ENCODE measurements at regions not wholly inside any gene's neighbourhood (a gene's known extent, or its start where the extent isn't known, plus 50 kb on each side); places are given as distances from the start of the nearest gene placed in this dataset.

DNA sequence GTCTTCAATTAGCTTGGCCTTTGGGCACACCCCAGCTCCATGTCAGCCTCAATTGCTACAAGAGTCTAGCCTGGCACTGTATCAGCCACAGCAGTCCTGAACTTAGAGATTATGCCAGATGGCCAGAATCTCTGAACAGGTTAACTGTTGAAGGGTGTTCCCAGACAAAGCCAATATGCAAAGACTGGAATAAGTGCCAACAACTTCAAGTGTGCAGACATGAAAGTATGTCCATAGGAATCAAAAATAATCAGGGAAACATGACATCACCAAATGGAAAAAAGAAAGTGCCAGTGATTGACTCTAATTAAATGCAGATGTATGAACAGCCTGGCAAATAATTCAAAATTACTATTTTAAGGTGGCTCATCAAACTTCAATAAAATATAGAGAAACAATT is 98.5 kb upstream of the DOCK10 start:
- no peaks in the 10 kb centered on the region for H3K36me3 ChIP-seq (ENCODE audit: insufficient read depth)
- no peak overlapping the region for H2AFZ ChIP-seq (ENCODE audit: low read depth)
- no peaks in the 10 kb centered on the region for H3K27me3 ChIP-seq (ENCODE audit: insufficient read depth, low read depth)
- no peak overlapping the region for H3K4me3 ChIP-seq (IDR thresholded peaks at IDR 0.05; ENCODE audit: insufficient read depth, low read depth, low read length)
- H3K27ac ChIP-seq = no peak overlapping the region
- H3K4me1 ChIP-seq (ENCODE audit: low read depth, poor library complexity, severe bottlenecking) = no peaks in the 10 kb centered on the region
- H3K9ac ChIP-seq = no peak overlapping the region
- H3K4me2 ChIP-seq = no peak overlapping the region
- no peaks in the 10 kb centered on the region for H4K20me1 ChIP-seq (ENCODE audit: insufficient read depth)
- no peak for TF ChIP-seq CTCF (conservative IDR thresholded peaks at IDR 0.05; ENCODE audit: low read depth, low read length)
- H3K79me2 ChIP-seq (ENCODE audit: insufficient read depth, low read depth) = no peaks in the 10 kb centered on the region

- H3K27me3 ChIP-seq (ENCODE audit: insufficient read depth, low read depth) = no peaks in the 10 kb centered on the region
- H2AFZ ChIP-seq (ENCODE audit: low read depth) = no peak overlapping the region
- H3K79me2 ChIP-seq (ENCODE audit: insufficient read depth, low read depth) = no peaks in the 10 kb centered on the region
- no peak overlapping the region for H3K4me3 ChIP-seq (IDR thresholded peaks at IDR 0.05; ENCODE audit: insufficient read depth, low read depth, low read length)
- H3K4me2 ChIP-seq = no peak overlapping the region
- no peaks in the 10 kb centered on the region for H3K4me1 ChIP-seq (ENCODE audit: low read depth, poor library complexity, severe bottlenecking)
- TF ChIP-seq CTCF (conservative IDR thresholded peaks at IDR 0.05; ENCODE audit: low read depth, low read length) = no peak
- no peak overlapping the region for H3K9ac ChIP-seq
- no peak overlapping the region for H3K27ac ChIP-seq
- H3K36me3 ChIP-seq (ENCODE audit: insufficient read depth) = no peaks in the 10 kb centered on the region
- H4K20me1 ChIP-seq (ENCODE audit: insufficient read depth) = no peaks in the 10 kb centered on the region
These were observed 95.7 kb upstream of the DOCK10 start for GRCh38 chr2:225137971-225138370.

DNA sequence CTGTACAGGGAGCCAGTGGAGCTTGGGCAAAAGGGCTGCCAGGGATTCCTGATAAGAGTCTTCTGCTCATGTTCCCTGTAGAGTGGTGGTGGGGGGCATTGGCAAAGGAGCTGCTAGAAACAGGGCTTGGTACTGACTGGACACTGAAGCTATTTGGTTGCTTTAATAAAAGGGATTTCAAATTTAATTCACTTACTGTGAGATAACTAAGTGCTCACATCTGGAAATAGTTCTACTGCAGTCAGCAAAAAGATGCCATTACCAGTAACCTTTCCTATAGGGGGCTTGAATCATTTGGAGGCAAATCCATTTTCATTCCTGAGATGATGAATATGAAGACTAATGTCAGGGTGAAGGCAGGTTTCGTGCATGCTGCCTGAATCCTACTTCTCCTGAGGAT is 94.3 kb upstream of the DOCK10 start:
- Histone ChIP-seq H3K4me1 (ENCODE audit: low read depth, poor library complexity, severe bottlenecking) (no peaks in the 10 kb centered on the region), H3K36me3 (ENCODE audit: insufficient read depth) (no peaks in the 10 kb centered on the region), H3K4me3 (IDR thresholded peaks at IDR 0.05; ENCODE audit: insufficient read depth, low read depth, low read length) (no peak overlapping the region), H3K9ac (no peak overlapping the region), H4K20me1 (ENCODE audit: insufficient read depth) (no peaks in the 10 kb centered on the region), H3K4me2 (no peak overlapping the region), H3K27me3 (ENCODE audit: insufficient read depth, low read depth) (no peaks in the 10 kb centered on the region), H2AFZ (ENCODE audit: low read depth) (no peak overlapping the region), H3K79me2 (ENCODE audit: insufficient read depth, low read depth) (no peaks in the 10 kb centered on the region), H3K27ac (no peak overlapping the region)
- TF ChIP-seq CTCF (conservative IDR thresholded peaks at IDR 0.05; ENCODE audit: low read depth, low read length) = no peak

- no peaks in the 10 kb centered on the region for H3K27me3 ChIP-seq (ENCODE audit: insufficient read depth, low read depth)
- no peak for TF ChIP-seq CTCF (conservative IDR thresholded peaks at IDR 0.05; ENCODE audit: low read depth, low read length)
- no peak overlapping the region for H3K4me3 ChIP-seq (IDR thresholded peaks at IDR 0.05; ENCODE audit: insufficient read depth, low read depth, low read length)
- H3K4me1 ChIP-seq (ENCODE audit: low read depth, poor library complexity, severe bottlenecking) = no peaks in the 10 kb centered on the region
- H2AFZ ChIP-seq (ENCODE audit: low read depth) = no peak overlapping the region
- no peaks in the 10 kb centered on the region for H3K79me2 ChIP-seq (ENCODE audit: insufficient read depth, low read depth)
- no peak overlapping the region for H3K4me2 ChIP-seq
- H4K20me1 ChIP-seq (ENCODE audit: insufficient read depth) = no peaks in the 10 kb centered on the region
- H3K9ac ChIP-seq = no peak overlapping the region
- H3K36me3 ChIP-seq (ENCODE audit: insufficient read depth) = no peaks in the 10 kb centered on the region
- no peak overlapping the region for H3K27ac ChIP-seq
These were observed 89.6 kb upstream of the DOCK10 start for GRCh38 chr2:225131898-225132297.

- H2AFZ ChIP-seq (ENCODE audit: low read depth) = no peak overlapping the region
- H3K79me2 ChIP-seq (ENCODE audit: insufficient read depth, low read depth) = no peaks in the 10 kb centered on the region
- H3K4me3 ChIP-seq (IDR thresholded peaks at IDR 0.05; ENCODE audit: insufficient read depth, low read depth, low read length) = no peak overlapping the region
- no peak overlapping the region for H3K9ac ChIP-seq
- TF ChIP-seq CTCF (conservative IDR thresholded peaks at IDR 0.05; ENCODE audit: low read depth, low read length) = no peak
- no peaks in the 10 kb centered on the region for H4K20me1 ChIP-seq (ENCODE audit: insufficient read depth)
- H3K36me3 ChIP-seq (ENCODE audit: insufficient read depth) = no peaks in the 10 kb centered on the region
- no peaks in the 10 kb centered on the region for H3K4me1 ChIP-seq (ENCODE audit: low read depth, poor library complexity, severe bottlenecking)
- no peaks in the 10 kb centered on the region for H3K27me3 ChIP-seq (ENCODE audit: insufficient read depth, low read depth)
- no peak overlapping the region for H3K27ac ChIP-seq
- H3K4me2 ChIP-seq = no peak overlapping the region
These were observed 87.8 kb upstream of the DOCK10 start for GRCh38 chr2:225130093-225130492.
